Sigmoid colon (tissue), 6 donors: ENCODE measurements at regions not wholly inside any gene's neighbourhood (a gene's known extent, or its start where the extent isn't known, plus 50 kb on each side); places are given as distances from the start of the nearest gene placed in this dataset.

Experiments used
- DNase-seq: peaks from one replicate; pipeline ENCODE4 v3.0.0-alpha.2; 2019
- H3K27ac ChIP-seq, 4 donors: fragments of 200-600 bp; sonication (generic); one replicate each; pipeline ENCODE4 v1.5.1; 2016 to 2019; ENCODE audit warnings: mild to moderate bottlenecking in 1 of 4
- H3K27me3 ChIP-seq, 3 donors: fragments of 200-600 bp; sonication (generic); one replicate each; pipeline ENCODE4 v1.5.1; 2019; ENCODE audit warnings: mild to moderate bottlenecking in 1 of 3
- H3K36me3 ChIP-seq, 4 donors: fragments of 200-600 bp; sonication (generic); one replicate each; pipeline ENCODE4 v1.5.1; 2016 to 2019
- H3K4me1 ChIP-seq, 4 donors: fragments of 200-600 bp; sonication (generic); one replicate each; pipeline ENCODE4 v1.5.1; 2017 to 2019
- H3K4me3 ChIP-seq, 4 donors: fragments of 200-600 bp; sonication (generic); one replicate each; pipeline ENCODE4 v1.5.1; 2017 to 2019; ENCODE audit warnings: mild to moderate bottlenecking in 2 of 4, moderate library complexity in 1 of 4
- H3K9me3 ChIP-seq, 4 donors: fragments of 200-600 bp in 3 of 4; sonication (generic) in 3 of 4; one replicate each; pipeline versions ENCODE4 v1.5.1 to v1.6.1; 2013 to 2019
- CTCF ChIP-seq, 4 experiments: fragments of 450-650 bp in 3 of 4; fragments of 200-600 bp in 1 of 4; IDR thresholded peaks; one replicate each; pipeline ENCODE4 v1.5.1; 2016 to 2019; ENCODE audit warnings: antibody characterized with exemption in 4 of 4, mild to moderate bottlenecking in 3 of 4, moderate library complexity in 2 of 4
- EP300 ChIP-seq, 4 donors: sonication (generic); formaldehyde crosslinking; IDR thresholded peaks; one replicate each; pipeline ENCODE4 v1.6.1; 2017; ENCODE audit warnings: antibody characterized with exemption in 4 of 4
- POLR2A ChIP-seq, 2 donors: fragments of 450-650 bp; IDR thresholded peaks; one replicate each; pipeline ENCODE4 v1.6.1; 2016; ENCODE audit warnings: antibody characterized with exemption in 2 of 2, mild to moderate bottlenecking in 2 of 2, moderate library complexity in 2 of 2
- POLR2AphosphoS5 ChIP-seq, 4 donors: sonication (generic); formaldehyde crosslinking; IDR thresholded peaks; one replicate each; pipeline ENCODE4 v1.6.1; 2017; ENCODE audit warnings: antibody characterized with exemption in 4 of 4
- WGBS, 2 donors: extraction: QIAGEN DNeasy Blood & Tissue Kit; methylation state at CpG; one replicate each; pipeline ENCODE4 v1.1.7; 2013; 5-methylcytosine and 5-hydroxymethylcytosine counted together
- intact Hi-C: fragments of 100-400 bp; cut with DNase I; formaldehyde crosslinking; loops from one replicate; pipeline ENCODE4 v1.15.1; 2023
- donor health status: healthy with polysubstance abuse.
- donor health status: healthy.

DNA sequence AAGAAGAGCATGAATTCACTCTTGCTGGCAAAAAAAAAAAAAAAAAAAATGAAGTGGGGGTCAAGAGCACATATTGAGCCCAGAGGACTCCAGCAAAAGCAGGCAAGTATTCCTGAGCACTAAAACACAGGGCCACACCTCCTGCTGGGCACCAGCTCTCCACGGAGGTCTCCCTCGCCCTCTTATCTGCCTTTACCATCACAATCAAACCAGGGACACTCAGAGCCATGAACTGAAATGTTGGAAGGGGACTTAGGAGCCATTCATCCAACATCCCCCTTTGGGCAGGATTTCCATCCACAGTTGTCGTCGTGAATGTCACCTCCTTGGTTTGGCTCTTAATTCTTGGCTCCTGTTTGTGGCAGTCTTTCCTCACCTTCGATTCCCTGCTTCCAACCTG lies 89.8 kb upstream of the GNAO1 start:
- TF ChIP-seq POLR2A (IDR thresholded peaks at IDR 0.05) (no peak), POLR2AphosphoS5 (IDR thresholded peaks at IDR 0.05) (no peak), EP300 (IDR thresholded peaks at IDR 0.05) (no peak), CTCF (IDR thresholded peaks at IDR 0.05) (no peak)
- Histone ChIP-seq H3K4me3 (peak overlapping the region in 1 of 4 donors; percentile 39), H3K27ac (peak overlapping the region in 3 of 4 donors; percentile 64 to 79 (median 75)), H3K36me3 (no peaks in the 10 kb centered on the region), H3K9me3 (no peaks in the 10 kb centered on the region), H3K27me3 (no peaks in the 10 kb centered on the region), H3K4me1 (peaks cover 0 to 21% (median 17%) of the 10 kb centered on the region in 4 donors)
- 49 to 69% methylated on average over 5 of the region's 5 CpGs for WGBS, 2 donors
- no peak for DNase-seq
- intact Hi-C loops: no loop called here

DNA sequence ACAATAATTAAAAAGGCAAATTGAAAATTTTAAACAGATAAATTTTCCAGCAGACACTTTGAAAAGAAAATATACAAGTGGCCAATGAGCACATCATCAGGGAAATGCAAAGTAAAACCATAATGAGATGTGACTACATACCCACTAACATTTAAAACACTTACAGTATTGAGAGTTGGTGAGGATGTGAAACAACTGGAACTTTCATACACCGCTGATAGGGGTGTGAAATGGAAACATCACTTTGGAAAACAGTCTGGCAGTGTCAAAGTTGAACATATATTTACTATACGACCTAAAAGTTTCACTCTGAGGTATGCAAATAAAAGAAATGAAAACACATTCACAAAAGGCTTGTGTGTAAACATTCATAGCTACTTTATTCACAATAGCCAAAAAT lies 94.0 kb upstream of the GNAO1 start:
- intact Hi-C loops: no loop called here
- no peak overlapping the region for H3K27ac ChIP-seq
- H3K36me3 ChIP-seq: no peaks in the 10 kb centered on the region
- WGBS, 2 donors: 35 to 63% methylated on average over 2 of the region's 2 CpGs
- TF ChIP-seq POLR2A (IDR thresholded peaks at IDR 0.05) (no peak), EP300 (IDR thresholded peaks at IDR 0.05) (no peak)
- no peak overlapping the region for H3K4me3 ChIP-seq
- peaks cover 0 to 13% (median 10%) of the 10 kb centered on the region in 4 donors for H3K4me1 ChIP-seq
- no peak for DNase-seq
- no peaks in the 10 kb centered on the region for H3K27me3 ChIP-seq
- no peaks in the 10 kb centered on the region for H3K9me3 ChIP-seq

GRCh38 chr16:56094231-56094630 lies 97.1 kb upstream of the GNAO1 start:
- H3K9me3 ChIP-seq: no peaks in the 10 kb centered on the region
- intact Hi-C loops: no loop called here
- no peaks in the 10 kb centered on the region for H3K27me3 ChIP-seq

GRCh38 chr16:56093055-56093454 lies 98.2 kb upstream of the GNAO1 start:
- DNase-seq: no peak
- 47 to 70% methylated on average over 2 of the region's 2 CpGs for WGBS, 2 donors
- H3K36me3 ChIP-seq: no peaks in the 10 kb centered on the region
- H3K27me3 ChIP-seq: no peaks in the 10 kb centered on the region
- no peak overlapping the region for H3K4me3 ChIP-seq
- H3K27ac ChIP-seq: no peak overlapping the region
- no peaks in the 10 kb centered on the region for H3K9me3 ChIP-seq
- intact Hi-C loops: no loop called here
- H3K4me1 ChIP-seq: no peaks in the 10 kb centered on the region
- no peak for TF ChIP-seq CTCF (IDR thresholded peaks at IDR 0.05)
- no peak for TF ChIP-seq POLR2A (IDR thresholded peaks at IDR 0.05)
- TF ChIP-seq POLR2AphosphoS5 (IDR thresholded peaks at IDR 0.05): no peak
- no peak for TF ChIP-seq EP300 (IDR thresholded peaks at IDR 0.05)

More at GRCh38 chr16:56094231-56094630, 97.1 kb upstream of the GNAO1 start:
- TF ChIP-seq EP300 (IDR thresholded peaks at IDR 0.05) (no peak), POLR2A (IDR thresholded peaks at IDR 0.05) (no peak), CTCF (IDR thresholded peaks at IDR 0.05) (no peak), POLR2AphosphoS5 (IDR thresholded peaks at IDR 0.05) (no peak)
- 46 to 63% methylated on average over 1 of the region's 1 CpG for WGBS, 2 donors
- Histone ChIP-seq H3K27ac (no peak overlapping the region), H3K4me3 (no peak overlapping the region), H3K4me1 (no peaks in the 10 kb centered on the region), H3K36me3 (no peaks in the 10 kb centered on the region)
- DNase-seq: no peak

- H3K9me3 ChIP-seq: no peaks in the 10 kb centered on the region
- TF ChIP-seq POLR2A (IDR thresholded peaks at IDR 0.05) (no peak), POLR2AphosphoS5 (IDR thresholded peaks at IDR 0.05) (no peak), CTCF (IDR thresholded peaks at IDR 0.05) (no peak), EP300 (IDR thresholded peaks at IDR 0.05) (no peak)
- H3K27me3 ChIP-seq: no peaks in the 10 kb centered on the region
- no peaks in the 10 kb centered on the region for H3K36me3 ChIP-seq
- intact Hi-C loops: no loop called here
- no peak overlapping the region for H3K4me3 ChIP-seq
- no peak for DNase-seq
- no peaks in the 10 kb centered on the region for H3K4me1 ChIP-seq
- H3K27ac ChIP-seq: no peak overlapping the region
- WGBS, 2 donors: 66 to 77% methylated on average over 2 of the region's 2 CpGs
Observed at GRCh38 chr16:56090076-56090475, 101.2 kb upstream of the GNAO1 start.
